ENCODE measurements at regions not wholly inside any gene's neighbourhood (a gene's known extent, or its start where the extent isn't known, plus 50 kb on each side); places are given as distances from the start of the nearest gene placed in this dataset.
"Not testable (repeated sequence)": the region's sequence is repeated elsewhere in the genome, so short reads cannot be mapped to it uniquely, and the experiment has no call there.

- no peak for DNase-seq
Measured at GRCh38 chr7:106372126-106372525, 87.3 kb upstream of the NAMPT start.

GRCh38 chr7:106371629-106372028 lies 86.8 kb upstream of the NAMPT start:
- no peak for DNase-seq

GRCh38 chr7:106370542-106370941 lies 85.8 kb upstream of the NAMPT start:
- no peak for DNase-seq

DNA sequence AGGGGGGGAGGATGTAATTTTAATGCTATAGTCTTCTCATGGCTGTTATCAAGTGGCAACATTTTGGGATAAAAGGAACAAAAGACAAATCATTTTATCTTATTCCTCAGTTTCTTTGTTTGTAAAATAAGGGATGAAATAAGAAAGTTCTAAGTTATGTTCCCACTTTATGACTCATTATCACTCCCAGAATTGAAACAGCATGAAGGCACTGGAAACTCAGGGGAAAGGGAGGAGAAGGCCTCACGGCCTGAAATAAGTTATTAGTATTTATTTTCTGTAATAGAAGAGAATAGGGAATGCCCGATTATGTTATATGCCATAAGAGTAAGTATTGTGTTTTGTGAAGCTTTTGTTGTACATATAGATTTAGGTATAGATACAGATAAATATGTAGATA lies 85.0 kb upstream of the NAMPT start:
- no peak for DNase-seq

GRCh38 chr7:106369352-106369751 lies 84.6 kb upstream of the NAMPT start:
- DNase-seq = no peak

DNA sequence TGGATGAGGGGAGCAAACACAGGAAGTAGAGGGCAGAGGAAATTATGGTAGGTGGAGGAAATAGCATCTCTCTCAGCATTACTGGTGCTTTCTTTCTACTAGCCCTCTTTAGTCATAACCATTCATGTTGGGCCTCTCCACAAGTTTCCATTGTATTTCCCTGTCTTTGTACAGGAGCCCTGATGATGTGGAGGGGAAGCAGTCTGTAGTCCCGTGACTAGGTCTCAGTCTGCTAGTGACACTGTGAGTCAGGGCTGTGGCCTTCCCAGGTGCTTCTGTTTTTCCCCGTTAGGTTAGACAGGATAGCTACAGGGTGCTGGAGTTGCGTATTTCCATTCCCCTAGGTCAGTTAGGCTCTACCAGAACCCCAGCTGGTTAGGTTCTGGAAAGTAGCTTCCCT lies 82.9 kb upstream of the NAMPT start:
- DNase-seq = no peak

DNA sequence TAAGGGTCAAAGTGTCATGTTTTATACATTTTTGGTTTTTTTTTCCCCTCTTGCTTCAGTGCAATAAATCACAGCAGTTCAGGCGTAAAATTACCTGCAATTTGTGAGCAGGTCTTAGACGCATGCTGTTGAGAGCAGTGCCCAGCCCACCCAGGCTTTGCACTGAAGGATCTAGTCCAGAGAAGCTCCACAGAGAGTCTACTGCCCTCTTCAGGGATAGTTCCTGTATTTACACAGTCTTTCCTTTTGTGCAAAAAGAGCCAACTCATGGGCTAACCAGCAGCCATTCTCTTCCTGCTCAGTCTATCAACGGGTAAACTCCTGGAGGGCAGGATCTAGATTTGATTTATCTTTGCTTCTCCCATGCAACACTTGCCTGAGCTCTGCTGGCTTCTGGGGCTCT lies 82.2 kb upstream of the NAMPT start:
- DNase-seq = no peak

GRCh38 chr7:106365252-106366005 lies 80.6 kb upstream of the NAMPT start:
- no peak for DNase-seq

DNA sequence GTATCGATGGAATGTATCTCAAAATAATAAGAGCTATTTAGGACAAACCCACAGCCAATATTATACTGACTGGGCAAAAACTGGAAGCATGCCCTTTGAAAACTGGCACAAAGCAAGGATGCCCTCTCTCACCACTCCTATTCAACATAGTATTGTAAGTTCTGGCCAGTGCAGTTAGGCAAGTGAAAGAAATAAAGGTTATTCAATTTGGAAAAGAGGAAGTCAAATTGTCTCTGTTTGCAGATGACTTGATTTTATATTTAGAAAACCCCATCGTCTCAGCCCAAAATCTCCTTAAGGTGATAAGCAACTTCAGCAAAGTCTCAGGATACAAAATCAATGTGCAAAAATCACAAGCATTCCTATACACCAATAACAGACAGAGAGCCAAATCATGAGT lies 77.7 kb upstream of the NAMPT start:
- not testable (repeated sequence) for DNase-seq

- DNase-seq = no peak
Measured at GRCh38 chr7:106358103-106358663, 73.4 kb upstream of the NAMPT start.

- no peak for DNase-seq
Measured at GRCh38 chr7:106357675-106358074, 72.9 kb upstream of the NAMPT start.

DNA sequence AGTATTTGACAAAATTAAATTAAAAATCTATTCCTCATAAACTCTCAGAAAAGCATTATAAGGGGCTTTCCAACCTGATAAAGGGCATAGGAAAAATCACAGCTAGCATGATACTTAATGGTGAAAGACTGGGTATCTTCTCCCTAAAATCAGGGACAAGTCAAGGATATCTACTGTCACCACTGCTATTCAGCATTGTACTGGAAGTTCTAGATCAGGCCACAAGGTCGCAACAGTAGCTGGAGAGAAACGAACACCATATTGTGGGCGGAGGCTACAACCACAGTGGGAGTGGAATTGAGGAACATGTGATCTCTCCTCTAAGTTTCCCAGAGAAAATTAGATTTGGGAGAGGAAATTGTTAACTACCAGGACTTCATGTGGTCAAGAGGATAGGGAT lies 70.0 kb upstream of the NAMPT start:
- DNase-seq = no peak

GRCh38 chr7:106353944-106354343 lies 69.2 kb upstream of the NAMPT start:
- DNase-seq = no peak

DNA sequence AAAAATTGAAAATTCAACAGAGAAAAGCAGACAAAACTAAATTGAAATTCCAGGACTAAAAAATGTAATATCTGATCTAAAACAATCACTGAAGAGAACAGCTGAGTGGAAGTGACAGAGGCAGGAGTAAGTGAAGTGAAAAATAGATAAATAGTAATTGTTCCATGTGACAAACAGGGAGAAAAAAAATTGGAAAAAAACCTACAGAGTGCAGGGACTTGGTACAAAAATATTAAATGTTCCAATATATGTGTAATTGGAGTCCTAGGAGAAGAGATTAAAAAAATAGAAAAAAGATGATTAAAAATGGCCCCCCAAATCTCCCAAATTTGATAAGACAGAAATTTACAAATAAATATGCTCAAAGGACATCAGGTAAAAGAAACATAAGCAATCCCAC lies 63.4 kb upstream of the NAMPT start:
- DNase-seq = no peak

DNA sequence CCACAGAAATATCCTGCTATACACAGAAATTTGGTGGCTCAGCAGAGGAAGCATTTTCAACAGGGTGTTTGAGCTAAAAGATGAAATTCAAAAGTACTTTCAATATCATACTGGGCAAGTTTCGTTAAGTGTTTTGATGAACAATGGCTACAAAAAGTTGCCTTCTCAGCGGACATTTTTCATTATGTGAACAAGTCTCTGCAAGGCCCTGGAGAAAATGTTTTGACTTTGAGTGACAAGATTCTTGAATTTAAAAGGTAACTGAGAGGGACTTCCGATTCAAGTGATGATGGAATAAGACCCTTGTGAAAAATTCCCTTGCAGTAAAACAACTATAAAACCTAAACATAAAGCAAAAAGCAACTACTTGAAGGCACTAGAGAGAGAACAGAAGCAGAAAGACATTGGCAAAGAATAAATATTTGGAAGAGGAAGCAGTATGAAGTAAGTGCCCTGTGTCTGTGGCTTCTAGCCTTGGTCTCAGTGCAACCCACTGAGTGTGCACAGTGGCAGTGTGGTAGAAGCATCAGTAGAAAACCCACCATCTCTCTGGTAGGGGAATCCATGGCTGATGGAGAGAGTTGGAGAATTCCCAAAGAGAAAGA lies 62.5 kb upstream of the NAMPT start:
- no peak for DNase-seq

- DNase-seq = no peak
Measured at GRCh38 chr7:106346678-106347217, 62.0 kb upstream of the NAMPT start.

DNA sequence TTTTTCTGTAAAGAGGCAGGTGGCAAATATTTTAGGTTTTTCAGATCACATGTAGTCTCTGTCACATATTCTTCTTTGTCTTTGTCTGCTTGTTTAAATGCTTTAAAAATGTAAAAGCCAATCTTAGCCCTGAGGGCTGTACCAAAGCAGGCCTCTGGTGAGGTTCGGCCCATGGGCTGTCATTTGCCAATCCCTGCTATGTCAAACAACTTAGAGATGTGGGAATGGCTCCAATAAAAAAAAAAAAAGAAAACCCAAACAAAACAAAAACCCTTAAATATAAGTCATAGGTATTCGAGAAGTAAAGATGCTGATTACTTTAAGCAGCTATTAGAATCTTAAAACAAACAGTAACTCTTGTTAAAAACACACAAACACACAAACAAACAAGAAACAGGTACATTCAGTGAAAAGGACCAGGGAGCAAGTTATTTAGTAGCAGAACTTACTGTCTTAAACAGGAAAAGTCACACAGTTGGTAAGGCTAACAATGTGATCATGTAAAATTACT lies 61.4 kb upstream of the NAMPT start:
- DNase-seq = no peak

GRCh38 chr7:106345421-106346166 lies 60.8 kb upstream of the NAMPT start:
- DNase-seq = peak in 1 of 4 experiments; percentile 1

GRCh38 chr7:106344861-106345260 lies 60.1 kb upstream of the NAMPT start:
- no peak for DNase-seq

- no peak for DNase-seq
Measured at GRCh38 chr7:106344211-106344610, 59.4 kb upstream of the NAMPT start.

- DNase-seq = not testable (repeated sequence)
Measured at GRCh38 chr7:106342049-106342448, 57.3 kb upstream of the NAMPT start.

- DNase-seq = not testable (repeated sequence)
Measured at GRCh38 chr7:106340247-106340596, 55.4 kb upstream of the NAMPT start.

DNA sequence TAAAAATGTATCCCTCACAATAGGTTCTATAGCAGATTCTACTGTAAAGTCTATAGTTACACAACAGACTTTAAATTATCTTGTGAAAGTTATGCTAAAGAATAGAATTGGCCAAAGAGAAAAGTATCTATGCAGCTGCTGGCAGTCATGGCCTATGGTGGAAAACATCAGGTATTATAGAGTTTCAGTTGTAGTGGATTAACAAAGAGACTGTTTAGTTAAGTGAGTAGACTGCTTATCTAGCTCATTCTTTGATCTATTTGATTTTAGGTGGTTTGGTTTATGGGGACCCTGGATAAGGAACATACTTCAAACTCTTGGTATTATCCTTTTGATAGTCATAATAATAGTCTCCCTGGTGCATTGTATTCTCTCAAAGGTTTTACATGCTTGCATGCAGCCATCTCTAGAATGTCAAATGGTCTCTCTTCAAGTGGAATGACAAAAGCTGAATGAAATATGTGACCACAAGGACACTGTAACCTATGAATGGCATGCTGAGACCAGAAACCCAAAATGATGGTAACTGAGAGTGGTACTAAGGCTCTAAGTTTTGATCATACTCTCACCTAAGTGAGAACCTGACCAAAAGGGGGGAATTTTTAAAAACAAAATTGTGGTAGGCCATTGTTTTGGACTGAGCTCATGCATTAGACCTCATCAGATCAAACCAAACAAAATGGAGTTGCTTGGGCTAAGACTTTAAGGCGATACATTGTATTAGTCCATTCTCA lies 54.9 kb upstream of the NAMPT start:
- no peak for DNase-seq

Data from activated naive CD4-positive, alpha-beta T cell (primary cell).